ENCODE measurements at regions not wholly inside any gene's neighbourhood (a gene's known extent, or its start where the extent isn't known, plus 50 kb on each side); places are given as distances from the start of the nearest gene placed in this dataset.

DNA sequence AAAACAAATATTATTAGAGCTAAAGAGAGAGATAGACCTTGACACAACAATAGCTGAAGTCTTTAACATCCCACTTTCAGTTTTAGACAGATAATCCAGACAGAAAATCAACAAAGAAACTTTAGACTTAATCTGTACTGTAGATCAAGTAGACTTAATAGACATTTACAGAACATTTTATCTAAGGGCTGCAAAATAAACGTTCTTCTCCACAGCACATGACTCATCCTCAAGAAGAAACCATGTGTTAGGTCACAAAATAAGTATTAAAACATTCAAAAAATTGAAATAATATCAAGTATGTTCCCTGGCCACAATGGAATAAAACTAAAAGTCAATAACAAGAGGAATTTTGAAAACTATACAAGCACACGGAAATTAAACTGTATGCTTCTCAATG lies 1510.3 kb upstream of the PCDH10 start:
- Mint-ChIP-seq H3K9me3 (ENCODE audit: insufficient read depth) (peaks cover 3% of the 10 kb centered on the region), H3K27me3 (no peaks in the 10 kb centered on the region), H3K4me3 (no peak overlapping the region), H3K4me1 (no peaks in the 10 kb centered on the region), H3K27ac (no peak overlapping the region)
- H3K27me3 ChIP-seq (replicated peaks in 1 of 4; ENCODE audit: control extremely low read depth in 1 of 4, control insufficient read depth in 3 of 4, insufficient read depth in 4 of 4, low read length in 3 of 4), result no peaks in the 10 kb centered on the region
- WGBS (ENCODE audit: insufficient coverage), result no CpG with 5 or more reads among the region's 2 CpGs
- DNase-seq (no peak), ATAC-seq (ENCODE audit: low read depth) (no peak)
- H3K79me2 ChIP-seq (ENCODE audit: control insufficient read depth, insufficient read depth, low read length), result no peaks in the 10 kb centered on the region
- H2AFZ ChIP-seq (ENCODE audit: insufficient read depth, low read depth, low read length, poor library complexity, severe bottlenecking), result no peak overlapping the region
- H3K9ac ChIP-seq (ENCODE audit: low read length), result no peak overlapping the region
- CTCF ChIA-PET, result no interaction called here
- no peak overlapping the region for H3K4me3 ChIP-seq (ENCODE audit: control extremely low read depth in 1 of 5, extremely low read depth in 1 of 5, insufficient read depth in 1 of 5, low read depth in 2 of 5, low read length in 4 of 5)
- intact Hi-C loops (cut with micrococcal nuclease), result no loop called here
- TF ChIP-seq, protein P1, sequence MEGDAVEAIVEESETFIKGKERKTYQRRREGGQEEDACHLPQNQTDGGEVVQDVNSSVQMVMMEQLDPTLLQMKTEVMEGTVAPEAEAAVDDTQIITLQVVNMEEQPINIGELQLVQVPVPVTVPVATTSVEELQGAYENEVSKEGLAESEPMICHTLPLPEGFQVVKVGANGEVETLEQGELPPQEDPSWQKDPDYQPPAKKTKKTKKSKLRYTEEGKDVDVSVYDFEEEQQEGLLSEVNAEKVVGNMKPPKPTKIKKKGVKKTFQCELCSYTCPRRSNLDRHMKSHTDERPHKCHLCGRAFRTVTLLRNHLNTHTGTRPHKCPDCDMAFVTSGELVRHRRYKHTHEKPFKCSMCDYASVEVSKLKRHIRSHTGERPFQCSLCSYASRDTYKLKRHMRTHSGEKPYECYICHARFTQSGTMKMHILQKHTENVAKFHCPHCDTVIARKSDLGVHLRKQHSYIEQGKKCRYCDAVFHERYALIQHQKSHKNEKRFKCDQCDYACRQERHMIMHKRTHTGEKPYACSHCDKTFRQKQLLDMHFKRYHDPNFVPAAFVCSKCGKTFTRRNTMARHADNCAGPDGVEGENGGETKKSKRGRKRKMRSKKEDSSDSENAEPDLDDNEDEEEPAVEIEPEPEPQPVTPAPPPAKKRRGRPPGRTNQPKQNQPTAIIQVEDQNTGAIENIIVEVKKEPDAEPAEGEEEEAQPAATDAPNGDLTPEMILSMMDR (IDR thresholded peaks at IDR 0.05), result no peak
- no peak for TF ChIP-seq EZH2 (IDR thresholded peaks at IDR 0.05; ENCODE audit: borderline replicate concordance, insufficient read depth, low read depth, low read length, poor library complexity, severe bottlenecking)
- no peak overlapping the region for H3K4me2 ChIP-seq (replicated peaks; ENCODE audit: low read depth, low read length, poor library complexity, severe bottlenecking)
- H3K4me1 ChIP-seq (ENCODE audit: control insufficient read depth in 2 of 2, insufficient read depth in 2 of 2, low read length in 2 of 2), result no peaks in the 10 kb centered on the region
- H3K9me3 ChIP-seq (ENCODE audit: control extremely low read depth in 1 of 3, control insufficient read depth in 2 of 3, insufficient read depth in 1 of 3, low read length in 2 of 3), result peaks cover 0 to 2% (median 0%) of the 10 kb centered on the region in 3 donors
- no peaks in the 10 kb centered on the region for H3K36me3 ChIP-seq (replicated peaks in 1 of 2; ENCODE audit: control extremely low read depth in 1 of 2, control insufficient read depth in 1 of 2, extremely low read depth in 1 of 2, insufficient read depth in 2 of 2, low read length in 1 of 2)
- no peak overlapping the region for H3K27ac ChIP-seq (ENCODE audit: low read length in 2 of 2)
- POLR2A ChIA-PET, result no interaction called here
- no peaks in the 10 kb centered on the region for H4K20me1 ChIP-seq (ENCODE audit: control insufficient read depth, insufficient read depth, low read length, poor library complexity, severe bottlenecking)

GRCh38 chr4:131644619-131645018 lies 1504.5 kb upstream of the PCDH10 start:
- H2AFZ ChIP-seq (ENCODE audit: insufficient read depth, low read depth, low read length, poor library complexity, severe bottlenecking), result no peak overlapping the region
- intact Hi-C loops (cut with micrococcal nuclease), result no loop called here
- no peaks in the 10 kb centered on the region for H3K9me3 ChIP-seq (ENCODE audit: control extremely low read depth in 1 of 3, control insufficient read depth in 2 of 3, insufficient read depth in 1 of 3, low read length in 2 of 3)
- H3K9ac ChIP-seq (ENCODE audit: low read length), result no peak overlapping the region
- no peak for TF ChIP-seq EZH2 (IDR thresholded peaks at IDR 0.05; ENCODE audit: borderline replicate concordance, insufficient read depth, low read depth, low read length, poor library complexity, severe bottlenecking)
- TF ChIP-seq, protein P1 (IDR thresholded peaks at IDR 0.05), result no peak
- H3K79me2 ChIP-seq (ENCODE audit: control insufficient read depth, insufficient read depth, low read length), result no peaks in the 10 kb centered on the region
- H3K4me1 Mint-ChIP-seq, result no peaks in the 10 kb centered on the region
- H3K4me3 Mint-ChIP-seq, result no peak overlapping the region
- ChIA-PET CTCF (no interaction called here), POLR2A (no interaction called here)
- H3K27ac Mint-ChIP-seq, result no peak overlapping the region
- H4K20me1 ChIP-seq (ENCODE audit: control insufficient read depth, insufficient read depth, low read length, poor library complexity, severe bottlenecking), result no peaks in the 10 kb centered on the region
- WGBS (ENCODE audit: insufficient coverage), result 100% methylated on average over 1 of the region's 1 CpG
- H3K4me2 ChIP-seq (replicated peaks; ENCODE audit: low read depth, low read length, poor library complexity, severe bottlenecking), result no peak overlapping the region
- no peaks in the 10 kb centered on the region for H3K9me3 Mint-ChIP-seq (ENCODE audit: insufficient read depth)
- DNase-seq (no peak), ATAC-seq (ENCODE audit: low read depth) (no peak)
- H3K27me3 Mint-ChIP-seq, result no peaks in the 10 kb centered on the region
- H3K27me3 ChIP-seq (replicated peaks in 1 of 4; ENCODE audit: control extremely low read depth in 1 of 4, control insufficient read depth in 3 of 4, insufficient read depth in 4 of 4, low read length in 3 of 4), result no peaks in the 10 kb centered on the region
- H3K4me3 ChIP-seq (ENCODE audit: control extremely low read depth in 1 of 5, extremely low read depth in 1 of 5, insufficient read depth in 1 of 5, low read depth in 2 of 5, low read length in 4 of 5), result no peak overlapping the region
- H3K36me3 ChIP-seq (replicated peaks in 1 of 2; ENCODE audit: control extremely low read depth in 1 of 2, control insufficient read depth in 1 of 2, extremely low read depth in 1 of 2, insufficient read depth in 2 of 2, low read length in 1 of 2), result no peaks in the 10 kb centered on the region
- H3K4me1 ChIP-seq (ENCODE audit: control insufficient read depth in 2 of 2, insufficient read depth in 2 of 2, low read length in 2 of 2), result no peaks in the 10 kb centered on the region
- no peak overlapping the region for H3K27ac ChIP-seq (ENCODE audit: low read length in 2 of 2)

All from B cell (primary cell).